ENCODE measurements at regions not wholly inside any gene's neighbourhood (a gene's known extent, or its start where the extent isn't known, plus 50 kb on each side); places are given as distances from the start of the nearest gene placed in this dataset.

GRCh38 chr2:77816618-77817017 lies 294.4 kb upstream of the LRRTM4 start:
- no peak for DNase-seq (ENCODE audit: low spot score)
- TF ChIP-seq, protein P1, sequence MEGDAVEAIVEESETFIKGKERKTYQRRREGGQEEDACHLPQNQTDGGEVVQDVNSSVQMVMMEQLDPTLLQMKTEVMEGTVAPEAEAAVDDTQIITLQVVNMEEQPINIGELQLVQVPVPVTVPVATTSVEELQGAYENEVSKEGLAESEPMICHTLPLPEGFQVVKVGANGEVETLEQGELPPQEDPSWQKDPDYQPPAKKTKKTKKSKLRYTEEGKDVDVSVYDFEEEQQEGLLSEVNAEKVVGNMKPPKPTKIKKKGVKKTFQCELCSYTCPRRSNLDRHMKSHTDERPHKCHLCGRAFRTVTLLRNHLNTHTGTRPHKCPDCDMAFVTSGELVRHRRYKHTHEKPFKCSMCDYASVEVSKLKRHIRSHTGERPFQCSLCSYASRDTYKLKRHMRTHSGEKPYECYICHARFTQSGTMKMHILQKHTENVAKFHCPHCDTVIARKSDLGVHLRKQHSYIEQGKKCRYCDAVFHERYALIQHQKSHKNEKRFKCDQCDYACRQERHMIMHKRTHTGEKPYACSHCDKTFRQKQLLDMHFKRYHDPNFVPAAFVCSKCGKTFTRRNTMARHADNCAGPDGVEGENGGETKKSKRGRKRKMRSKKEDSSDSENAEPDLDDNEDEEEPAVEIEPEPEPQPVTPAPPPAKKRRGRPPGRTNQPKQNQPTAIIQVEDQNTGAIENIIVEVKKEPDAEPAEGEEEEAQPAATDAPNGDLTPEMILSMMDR (IDR thresholded peaks at IDR 0.05; ENCODE audit: extremely low read depth, missing control alignments) = no peak

DNA sequence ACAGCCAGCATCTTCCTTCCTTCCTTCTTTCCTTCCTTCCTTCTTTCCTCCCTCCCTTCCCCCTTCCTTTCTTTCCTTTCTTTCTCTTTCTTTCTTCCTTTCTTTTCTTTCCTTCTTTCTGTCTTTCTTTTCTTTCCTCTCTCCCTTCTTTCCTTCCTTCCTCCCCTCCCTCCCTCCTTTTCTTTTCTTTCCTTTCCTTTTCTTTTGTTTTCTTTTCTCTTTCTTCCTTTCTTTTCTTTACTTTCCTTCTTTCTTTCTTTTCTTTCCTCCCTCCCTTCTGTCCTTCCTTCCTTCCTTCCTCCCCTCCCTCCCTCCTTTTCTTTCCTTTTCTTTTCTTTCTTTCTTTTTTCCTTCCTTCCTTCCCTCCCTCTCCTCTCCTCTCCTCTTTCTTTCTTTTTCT lies 296.0 kb upstream of the LRRTM4 start:
- TF ChIP-seq, protein P1 (IDR thresholded peaks at IDR 0.05; ENCODE audit: extremely low read depth, missing control alignments) = no peak
- DNase-seq (ENCODE audit: low spot score) = no peak

GRCh38 chr2:77823028-77823427 lies 300.9 kb upstream of the LRRTM4 start:
- TF ChIP-seq, protein P1 (IDR thresholded peaks at IDR 0.05; ENCODE audit: extremely low read depth, missing control alignments) = no peak
- DNase-seq (ENCODE audit: low spot score) = no peak

DNA sequence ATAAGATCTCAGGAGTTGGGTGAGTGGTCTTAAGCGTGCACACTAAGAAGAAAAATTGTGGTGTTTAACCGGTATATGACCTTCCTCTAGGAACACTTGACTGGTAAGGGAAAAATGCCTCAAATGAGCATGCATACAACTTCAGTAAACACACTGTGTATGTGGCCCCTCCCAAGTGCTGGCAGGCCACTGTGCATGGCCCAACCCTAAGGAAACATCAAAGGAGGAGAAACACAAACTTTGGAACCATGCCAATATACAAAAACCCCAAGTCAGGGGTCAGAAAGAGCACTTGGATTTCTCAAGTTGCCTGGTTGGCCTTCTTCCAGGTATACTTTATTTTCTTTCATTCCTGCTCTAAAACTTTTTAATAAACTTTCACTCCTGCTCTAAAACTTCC lies 308.9 kb upstream of the LRRTM4 start:
- TF ChIP-seq, protein P1 (IDR thresholded peaks at IDR 0.05; ENCODE audit: extremely low read depth, missing control alignments) = no peak
- no peak for DNase-seq (ENCODE audit: low spot score)

DNA sequence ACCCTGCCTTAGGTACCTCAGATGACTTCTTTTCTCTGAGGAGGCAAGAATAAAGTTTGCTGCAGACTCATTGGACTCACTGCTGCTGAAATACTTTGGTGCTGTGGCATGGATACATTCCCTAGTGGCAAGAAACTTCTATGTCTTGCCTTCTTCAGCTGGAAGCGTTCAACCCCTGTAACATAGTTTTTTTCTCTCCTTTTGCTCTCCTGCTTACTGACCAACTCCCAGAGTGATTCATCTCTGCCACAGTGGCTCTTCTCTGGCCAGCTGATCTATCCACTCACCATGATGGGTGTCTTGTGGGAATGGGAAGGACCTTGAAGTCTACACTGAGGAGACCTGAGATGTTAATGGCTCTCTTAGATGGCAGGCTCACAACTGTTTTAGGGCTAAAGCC lies 309.3 kb upstream of the LRRTM4 start:
- DNase-seq (ENCODE audit: low spot score) = no peak
- TF ChIP-seq, protein P1 (IDR thresholded peaks at IDR 0.05; ENCODE audit: extremely low read depth, missing control alignments) = no peak

DNA sequence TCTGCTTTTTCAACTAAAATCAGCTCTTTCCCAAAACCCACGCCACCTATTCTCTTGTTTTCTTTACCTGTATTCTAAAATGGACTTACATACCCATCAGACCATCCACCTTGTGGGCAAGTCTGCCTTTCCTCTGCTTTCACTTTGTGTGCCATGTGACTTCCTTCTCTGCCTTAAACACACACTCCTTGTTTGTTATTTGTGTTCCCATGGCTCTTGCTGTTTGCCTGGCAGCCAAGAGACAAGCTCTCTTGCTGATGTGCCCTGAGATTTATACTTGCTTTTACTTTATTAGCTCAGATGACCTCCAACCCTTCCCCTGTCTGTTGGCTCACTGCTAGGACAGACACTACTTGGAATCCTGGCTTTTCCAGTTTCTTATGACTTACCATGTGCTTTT lies 309.7 kb upstream of the LRRTM4 start:
- no peak for DNase-seq (ENCODE audit: low spot score)
- TF ChIP-seq, protein P1 (IDR thresholded peaks at IDR 0.05; ENCODE audit: extremely low read depth, missing control alignments) = no peak

GRCh38 chr2:77834360-77835002 lies 312.3 kb upstream of the LRRTM4 start:
- no peak for DNase-seq (ENCODE audit: low spot score)
- TF ChIP-seq, protein P1 (IDR thresholded peaks at IDR 0.05; ENCODE audit: extremely low read depth, missing control alignments) = no peak

Data from GM20000 (cell line).